HG03039 (cell line): ENCODE measurements at regions not wholly inside any gene's neighbourhood (a gene's known extent, or its start where the extent isn't known, plus 50 kb on each side); places are given as distances from the start of the nearest gene placed in this dataset.

ENCODE experiments used
- ATAC-seq: cut with Tn5 transposase; IDR thresholded peaks from one replicate; pipeline ENCODE4 v1.9.1; 2021; ENCODE audit warnings: mild to moderate bottlenecking, moderate library complexity; ENCODE audit not compliant: unreplicated experiment

- no peak for ATAC-seq
These were observed 274.5 kb downstream of the PRR16 start for GRCh38 chr5:120738568-120738967.

GRCh38 chr5:120740989-120741388 lies 276.9 kb downstream of the PRR16 start:
- ATAC-seq, result no peak

GRCh38 chr5:120748474-120748873 lies 284.4 kb downstream of the PRR16 start:
- ATAC-seq, result no peak

- ATAC-seq, result no peak
These were observed 285.6 kb downstream of the PRR16 start for GRCh38 chr5:120749737-120750136.

- ATAC-seq, result no peak
These were observed 295.5 kb downstream of the PRR16 start for GRCh38 chr5:120759587-120759986.

- ATAC-seq, result no peak
These were observed 297.9 kb downstream of the PRR16 start for GRCh38 chr5:120761986-120762385.

GRCh38 chr5:120765189-120765588 lies 301.1 kb downstream of the PRR16 start:
- no peak for ATAC-seq

GRCh38 chr5:120767178-120767820 lies 303.2 kb downstream of the PRR16 start:
- no peak for ATAC-seq

GRCh38 chr5:120769312-120769872 lies 305.3 kb downstream of the PRR16 start:
- ATAC-seq, result no peak

- no peak for ATAC-seq
These were observed 307.1 kb downstream of the PRR16 start for GRCh38 chr5:120771202-120771601.

GRCh38 chr5:120778491-120779484 lies 314.7 kb downstream of the PRR16 start:
- no peak for ATAC-seq

GRCh38 chr5:120779674-120780073 lies 315.6 kb downstream of the PRR16 start:
- no peak for ATAC-seq

- ATAC-seq, result no peak
These were observed 324.4 kb downstream of the PRR16 start for GRCh38 chr5:120788481-120788880.

- ATAC-seq, result no peak
These were observed 325.8 kb downstream of the PRR16 start for GRCh38 chr5:120789918-120790317.

- ATAC-seq, result no peak
These were observed 326.2 kb downstream of the PRR16 start for GRCh38 chr5:120790339-120790738.

- no peak for ATAC-seq
These were observed 328.4 kb downstream of the PRR16 start for GRCh38 chr5:120792477-120792876.

GRCh38 chr5:120794121-120794520 lies 330.0 kb downstream of the PRR16 start:
- ATAC-seq, result no peak

GRCh38 chr5:120803282-120803681 lies 339.2 kb downstream of the PRR16 start:
- no peak for ATAC-seq

GRCh38 chr5:120805131-120805530 lies 341.0 kb downstream of the PRR16 start:
- ATAC-seq, result no peak

- no peak for ATAC-seq
These were observed 342.1 kb downstream of the PRR16 start for GRCh38 chr5:120806202-120806601.

- ATAC-seq, result no peak
These were observed 344.0 kb downstream of the PRR16 start for GRCh38 chr5:120808135-120808534.

- no peak for ATAC-seq
These were observed 344.5 kb downstream of the PRR16 start for GRCh38 chr5:120808606-120809005.
